IMR-90 (cell line): ENCODE measurements at regions not wholly inside any gene's neighbourhood (a gene's known extent, or its start where the extent isn't known, plus 50 kb on each side); places are given as distances from the start of the nearest gene placed in this dataset.

Experiments used
- ATAC-seq: fragments of 200-7000 bp; cut with Tn5 transposase; 2 replicates; pipeline ENCODE4 v1.9.1; 2020; ENCODE audit warnings: low read depth, mild to moderate bottlenecking, moderate library complexity
- BruUV-seq: library from RNA; stranded (reverse); fragments of 400-500 nt; replicated peaks from 2 replicates; lab custom pipeline; 2021; lab: Mats Ljungman, UMichigan
- CTCF ChIA-PET: fragments of 300-600 bp; formaldehyde crosslinking; extraction: SDS; loops from one replicate; lab custom pipeline; 2021; ENCODE audit warnings: antibody characterized with exemption; lab: Yijun Ruan, JAX
- POLR2A ChIA-PET: fragments of 300-600 bp; sonication (Branson Sonifier 250); formaldehyde crosslinking; loops from one replicate; lab custom pipeline; 2022; ENCODE audit warnings: antibody characterized with exemption; ENCODE audit not compliant: unreplicated experiment; lab: Charles Lee
- DNase-seq: peaks from one replicate; pipeline ENCODE4 v3.0.0; 2013
- H2AFZ ChIP-seq: replicated peaks from 2 replicates; pipeline ENCODE3; 2013; ENCODE audit warnings: low read length, mild to moderate bottlenecking; ENCODE audit not compliant: poor library complexity
- H2AK5ac ChIP-seq: 2 replicates; pipeline ENCODE4 v1.6.1; 2013; ENCODE audit warnings: low read depth, low read length, inconsistent platforms
- H2AK9ac ChIP-seq: replicated peaks from 2 replicates; pipeline ENCODE3; 2013; ENCODE audit warnings: mild to moderate bottlenecking, low read depth, low read length, moderate library complexity; ENCODE audit not compliant: poor library complexity
- H2BK120ac ChIP-seq: 2 replicates; pipeline ENCODE4 v1.6.1; 2013; ENCODE audit warnings: low read depth, low read length, inconsistent platforms
- H2BK15ac ChIP-seq: 3 replicates; pipeline ENCODE4 v1.6.1; 2013; ENCODE audit warnings: low read depth, low read length, inconsistent platforms
- H2BK20ac ChIP-seq: 2 replicates; pipeline ENCODE4 v1.6.1; 2013; ENCODE audit warnings: low read depth, mild to moderate bottlenecking, inconsistent platforms, low read length, moderate library complexity
- H2BK5ac ChIP-seq: 2 replicates; pipeline ENCODE4 v1.6.1; 2013; ENCODE audit warnings: mild to moderate bottlenecking, low read depth, low read length, inconsistent platforms; ENCODE audit not compliant: poor library complexity, severe bottlenecking
- H3K14ac ChIP-seq: replicated peaks from 2 replicates; pipeline ENCODE4 v1.6.1; 2013; ENCODE audit warnings: low read depth, low read length, inconsistent platforms
- H3K18ac ChIP-seq: 2 replicates; pipeline ENCODE4 v1.6.1; 2013; ENCODE audit warnings: low read depth, low read length, control low read depth
- H3K23ac ChIP-seq: 2 replicates; pipeline ENCODE4 v1.6.1; 2013; ENCODE audit warnings: low read depth, low read length, inconsistent platforms
- H3K27ac ChIP-seq: 2 replicates; pipeline ENCODE4 v1.5.1; 2013; ENCODE audit warnings: mild to moderate bottlenecking, control low read depth, low read length; ENCODE audit not compliant: insufficient read depth
- H3K27me3 ChIP-seq: 2 replicates; pipeline ENCODE4 v1.6.1; 2013; ENCODE audit warnings: low read length; ENCODE audit not compliant: control insufficient read depth, insufficient read depth
- H3K36me3 ChIP-seq: 2 replicates; pipeline ENCODE4 v1.6.1; 2013; ENCODE audit warnings: low read length, mixed read lengths; ENCODE audit not compliant: control insufficient read depth, insufficient read depth
- H3K4ac ChIP-seq: 2 replicates; pipeline ENCODE4 v1.6.1; 2013; ENCODE audit warnings: low read depth, low read length, inconsistent platforms
- H3K4me1 ChIP-seq: 2 replicates; pipeline ENCODE4 v1.6.1; 2013; ENCODE audit warnings: low read length, mixed read lengths; ENCODE audit not compliant: control insufficient read depth, insufficient read depth
- H3K4me2 ChIP-seq: 2 replicates; pipeline ENCODE4 v1.6.1; 2013; ENCODE audit warnings: low read depth, mild to moderate bottlenecking, control low read depth, low read length, moderate library complexity
- H3K4me3 ChIP-seq: 2 replicates; pipeline ENCODE4 v1.5.1; 2013; ENCODE audit warnings: low read depth, mild to moderate bottlenecking, control low read depth, low read length, moderate library complexity; ENCODE audit not compliant: insufficient read depth
- H3K56ac ChIP-seq: 2 replicates; pipeline ENCODE4 v1.6.1; 2013; ENCODE audit warnings: low read length, inconsistent platforms; ENCODE audit not compliant: insufficient read depth; ENCODE audit errors: extremely low read depth
- H3K79me1 ChIP-seq, 2 experiments: 2 replicates each; pipeline ENCODE4 v1.6.1; 2013; ENCODE audit warnings: low read length in 2 of 2, inconsistent platforms in 1 of 2, low read depth in 1 of 2
- H3K9ac ChIP-seq: 2 replicates; pipeline ENCODE4 v1.6.1; 2013; ENCODE audit warnings: low read depth, low read length, control low read depth
- H3K9me1 ChIP-seq: 2 replicates; pipeline ENCODE4 v1.6.1; 2013; ENCODE audit warnings: low read length, inconsistent platforms; ENCODE audit not compliant: insufficient read depth
- H3K9me3 ChIP-seq: 2 replicates; pipeline ENCODE4 v1.6.1; 2013; ENCODE audit warnings: low read length; ENCODE audit not compliant: control insufficient read depth, insufficient read depth
- H4K20me1 ChIP-seq: 2 replicates; pipeline ENCODE4 v1.6.1; 2013; ENCODE audit warnings: low read length, inconsistent platforms; ENCODE audit not compliant: insufficient read depth
- H4K5ac ChIP-seq: 2 replicates; pipeline ENCODE4 v1.6.1; 2013; ENCODE audit warnings: mild to moderate bottlenecking, low read depth, low read length, control low read depth
- H4K8ac ChIP-seq, 2 experiments: 2 replicates each; pipeline ENCODE4 v1.6.1; 2013; ENCODE audit warnings: low read depth in 2 of 2, low read length in 2 of 2, control low read depth in 1 of 2, inconsistent platforms in 1 of 2
- H4K91ac ChIP-seq: 2 replicates; pipeline ENCODE4 v1.6.1; 2013; ENCODE audit warnings: low read depth, low read length, inconsistent platforms; ENCODE audit not compliant: insufficient read depth
- CHD1 ChIP-seq: IDR thresholded peaks from 2 replicates; pipeline ENCODE4 v1.6.1; 2012; ENCODE audit warnings: low read depth, low read length, improper control_type of control experiment
- ELK1 ChIP-seq: fragments of 150-350 bp; IDR thresholded peaks from 2 replicates; pipeline ENCODE4 v1.6.1; 2016; ENCODE audit warnings: low read depth, mild to moderate bottlenecking, low read length, moderate library complexity, borderline replicate concordance
- FOS ChIP-seq: fragments of 150-350 bp; IDR thresholded peaks from 2 replicates; pipeline ENCODE4 v1.6.1; 2016; ENCODE audit warnings: low read depth, low read length
- MAFK ChIP-seq: IDR thresholded peaks from 2 replicates; pipeline ENCODE4 v1.6.1; 2012; ENCODE audit warnings: low read depth, low read length, improper control_type of control experiment
- MXI1 ChIP-seq: IDR thresholded peaks from 2 replicates; pipeline ENCODE4 v1.6.1; 2012; ENCODE audit warnings: low read depth, mild to moderate bottlenecking, low read length, moderate library complexity, borderline replicate concordance
- NFE2L2 ChIP-seq: fragments of 150-350 bp; IDR thresholded peaks from 2 replicates; pipeline ENCODE4 v1.6.1; 2016; ENCODE audit warnings: low read depth, mild to moderate bottlenecking, low read length
- POLR2A ChIP-seq: IDR thresholded peaks from 2 replicates; pipeline ENCODE4 v1.6.1; 2012; ENCODE audit warnings: mild to moderate bottlenecking, low read depth, low read length
- RAD21 ChIP-seq: IDR thresholded peaks from 2 replicates; pipeline ENCODE4 v1.6.1; 2012; ENCODE audit warnings: low read length, improper control_type of control experiment
- RCOR1 ChIP-seq: IDR thresholded peaks from 2 replicates; pipeline ENCODE4 v1.6.1; 2012; ENCODE audit warnings: mild to moderate bottlenecking, low read length, improper control_type of control experiment; ENCODE audit not compliant: insufficient replicate concordance
- USF2 ChIP-seq: fragments of 150-350 bp; IDR thresholded peaks from 2 replicates; pipeline ENCODE4 v1.6.1; 2017; ENCODE audit warnings: mild to moderate bottlenecking, antibody characterized with exemption, low read length, low read depth
- WGBS, 2 experiments: methylation state at CpG; one replicate each; pipeline versions ENCODE4 v1.1.5 to v1.1.7; 2013; ENCODE audit warnings: missing lambda C conversion rate in 2 of 2; ENCODE audit not compliant: insufficient read length in 1 of 2; ENCODE audit errors: extremely low coverage in 2 of 2; 5-methylcytosine and 5-hydroxymethylcytosine counted together
- dilution Hi-C: fragments of 300-500 bp; cut with HindIII; formaldehyde crosslinking; loops from one replicate; pipeline ENCODE4 v1.14.3; 2018; ENCODE audit warnings: low sequenced_read_pairs; ENCODE audit not compliant: unreplicated experiment
- in situ Hi-C: fragments of 300-500 bp; cut with MboI; formaldehyde crosslinking; loops from 3 replicates; pipeline ENCODE4 v1.14.3; 2019; ENCODE audit warnings: low sequenced_read_pairs, inconsistent platforms, mixed read lengths
- intact Hi-C: fragments of 100-400 bp; cut with micrococcal nuclease; formaldehyde crosslinking; loops from 2 replicates; pipeline ENCODE4 v1.10.0; 2022

GRCh38 chr9:12876872-12877271 is 102.1 kb downstream of the LURAP1L start:
- CTCF ChIA-PET = interaction anchor here (1.2 kb wide), 1 partner anchor 101 kb away, joined by 5 read pairs; no protein-coding TSS in a partner anchor
- BruUV-seq = no TSS peak

More at GRCh38 chr9:12876872-12877271, 102.1 kb downstream of the LURAP1L start:
- no peak overlapping the region for H3K18ac ChIP-seq
- no peak overlapping the region for H2BK15ac ChIP-seq
- in situ Hi-C loops = no loop called here
- no peak overlapping the region for H4K91ac ChIP-seq
- no peaks in the 10 kb centered on the region for H3K9me1 ChIP-seq
- H3K4me1 ChIP-seq = peaks cover 2% of the 10 kb centered on the region
- no peaks in the 10 kb centered on the region for H3K9me3 ChIP-seq
- H2AK9ac ChIP-seq = no peak overlapping the region
- WGBS, 2 experiments = no CpG with 5 or more reads among the region's 2 CpGs
- no peak overlapping the region for H3K9ac ChIP-seq
- H3K36me3 ChIP-seq = no peaks in the 10 kb centered on the region
- TF ChIP-seq POLR2A (no peak), RAD21 (no peak), CHD1 (no peak), NFE2L2 (no peak), ELK1 (no peak), MAFK (no peak), RCOR1 (no peak), FOS (no peak), USF2 (no peak), MXI1 (no peak)
- no peak overlapping the region for H3K4me3 ChIP-seq
- no peak overlapping the region for H2BK5ac ChIP-seq
- H3K23ac ChIP-seq = no peak overlapping the region
- POLR2A ChIA-PET = no interaction called here
- no peak overlapping the region for H3K27ac ChIP-seq
- dilution Hi-C loops = no loop called here
- no peaks in the 10 kb centered on the region for H3K27me3 ChIP-seq
- H2AK5ac ChIP-seq = no peak overlapping the region
- no peak overlapping the region for H2AFZ ChIP-seq
- no peak overlapping the region for H2BK20ac ChIP-seq
- H4K20me1 ChIP-seq = no peaks in the 10 kb centered on the region
- DNase-seq = no peak
- no peak overlapping the region for H4K5ac ChIP-seq
- no peak overlapping the region for H3K14ac ChIP-seq
- H3K56ac ChIP-seq = no peak overlapping the region
- intact Hi-C loops = no loop called here
- H4K8ac ChIP-seq = no peak overlapping the region
- H2BK120ac ChIP-seq = no peak overlapping the region
- ATAC-seq = no peak
- no peaks in the 10 kb centered on the region for H3K79me1 ChIP-seq
- no peak overlapping the region for H3K4me2 ChIP-seq
- H3K4ac ChIP-seq = no peak overlapping the region
